ENCODE measurements at regions not wholly inside any gene's neighbourhood (a gene's known extent, or its start where the extent isn't known, plus 50 kb on each side); places are given as distances from the start of the nearest gene placed in this dataset.

DNA sequence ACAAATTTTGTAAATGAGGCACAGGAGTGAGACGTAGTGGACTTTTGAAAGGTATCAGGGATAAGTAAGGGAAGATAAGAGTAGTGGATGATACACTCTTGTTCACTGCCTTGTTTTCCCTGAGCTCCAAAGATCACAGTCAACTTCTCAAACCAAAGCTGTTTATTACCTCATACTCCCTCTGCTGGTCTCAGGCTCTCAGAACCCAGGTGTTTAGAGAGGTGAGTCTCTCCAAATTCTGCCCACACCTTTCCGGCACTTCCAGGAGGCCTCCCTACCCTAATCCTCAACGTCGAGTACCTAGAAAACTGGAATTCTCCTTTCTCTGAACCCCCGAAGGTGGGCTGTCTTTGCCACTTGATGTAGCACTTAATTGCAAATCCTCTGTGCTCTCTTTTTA lies 621.1 kb downstream of the BCL11A start:
- TF ChIP-seq, protein P1, sequence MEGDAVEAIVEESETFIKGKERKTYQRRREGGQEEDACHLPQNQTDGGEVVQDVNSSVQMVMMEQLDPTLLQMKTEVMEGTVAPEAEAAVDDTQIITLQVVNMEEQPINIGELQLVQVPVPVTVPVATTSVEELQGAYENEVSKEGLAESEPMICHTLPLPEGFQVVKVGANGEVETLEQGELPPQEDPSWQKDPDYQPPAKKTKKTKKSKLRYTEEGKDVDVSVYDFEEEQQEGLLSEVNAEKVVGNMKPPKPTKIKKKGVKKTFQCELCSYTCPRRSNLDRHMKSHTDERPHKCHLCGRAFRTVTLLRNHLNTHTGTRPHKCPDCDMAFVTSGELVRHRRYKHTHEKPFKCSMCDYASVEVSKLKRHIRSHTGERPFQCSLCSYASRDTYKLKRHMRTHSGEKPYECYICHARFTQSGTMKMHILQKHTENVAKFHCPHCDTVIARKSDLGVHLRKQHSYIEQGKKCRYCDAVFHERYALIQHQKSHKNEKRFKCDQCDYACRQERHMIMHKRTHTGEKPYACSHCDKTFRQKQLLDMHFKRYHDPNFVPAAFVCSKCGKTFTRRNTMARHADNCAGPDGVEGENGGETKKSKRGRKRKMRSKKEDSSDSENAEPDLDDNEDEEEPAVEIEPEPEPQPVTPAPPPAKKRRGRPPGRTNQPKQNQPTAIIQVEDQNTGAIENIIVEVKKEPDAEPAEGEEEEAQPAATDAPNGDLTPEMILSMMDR (IDR thresholded peaks at IDR 0.05; ENCODE audit: low read depth, low read length) = no peak
- DNase-seq (ENCODE audit: extremely low read depth, low read depth) = no peak

DNA sequence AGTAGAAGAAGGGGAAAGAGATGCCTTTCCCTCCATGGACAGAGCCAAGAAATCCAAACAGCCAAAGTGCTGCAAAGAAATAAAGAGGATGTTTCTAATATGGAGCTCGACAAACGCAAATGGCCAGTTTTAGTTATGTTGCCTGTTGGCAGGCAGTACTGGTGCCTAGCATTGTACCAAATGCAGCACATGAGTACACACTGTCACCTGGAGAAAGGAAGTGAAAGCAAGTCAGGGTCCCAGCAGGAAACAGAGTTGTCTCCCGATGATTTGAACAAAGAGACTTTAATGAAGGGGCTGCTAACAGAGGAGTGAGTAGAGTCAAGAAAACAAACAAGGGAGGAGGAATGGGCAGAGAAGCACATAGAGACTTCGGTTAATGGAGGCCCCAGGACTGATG lies 623.0 kb downstream of the BCL11A start:
- DNase-seq (ENCODE audit: extremely low read depth, low read depth) = no peak
- TF ChIP-seq, protein P1 (IDR thresholded peaks at IDR 0.05; ENCODE audit: low read depth, low read length) = no peak

DNA sequence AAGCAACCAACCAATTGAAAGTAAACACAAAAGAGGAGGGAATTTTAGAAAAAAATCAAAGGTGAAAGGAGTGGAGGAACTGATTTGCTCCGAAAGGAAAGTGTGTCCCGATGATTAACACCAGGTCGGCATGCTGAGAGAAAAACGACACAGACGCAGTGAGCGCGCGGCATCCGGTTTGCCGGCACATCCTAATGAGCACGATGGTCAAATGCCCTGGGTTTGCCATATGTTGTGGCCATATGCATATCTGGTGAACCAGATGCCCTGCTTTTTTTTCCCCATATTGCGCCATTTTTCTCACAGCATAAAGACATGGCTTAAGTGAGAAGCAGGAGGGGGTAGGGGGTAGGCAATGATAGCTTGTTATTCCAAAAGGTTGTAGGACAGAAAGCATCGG lies 626.7 kb downstream of the BCL11A start:
- no peak for DNase-seq (ENCODE audit: extremely low read depth, low read depth)
- TF ChIP-seq, protein P1 (IDR thresholded peaks at IDR 0.05; ENCODE audit: low read depth, low read length) = no peak

DNA sequence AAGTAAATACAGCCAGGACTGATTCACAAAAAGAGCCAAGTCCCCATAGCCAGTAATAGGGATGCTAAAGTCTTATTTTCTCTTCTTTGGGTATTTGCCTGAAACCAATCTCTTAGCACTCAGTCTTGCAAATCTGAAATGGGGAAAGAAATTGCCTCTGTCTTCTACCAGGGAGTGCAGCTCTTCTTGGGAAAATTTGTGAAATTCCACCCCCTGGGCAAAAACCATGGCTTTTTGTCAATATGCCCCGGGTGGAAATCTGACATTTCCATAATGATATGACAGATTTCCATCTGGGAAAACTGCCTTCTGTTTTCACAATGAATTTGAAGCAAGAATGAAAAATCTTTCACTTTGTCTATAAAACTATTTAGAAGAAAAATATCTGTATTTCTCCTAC lies 628.1 kb downstream of the BCL11A start:
- TF ChIP-seq, protein P1 (IDR thresholded peaks at IDR 0.05; ENCODE audit: low read depth, low read length) = no peak
- DNase-seq (ENCODE audit: extremely low read depth, low read depth) = no peak

DNA sequence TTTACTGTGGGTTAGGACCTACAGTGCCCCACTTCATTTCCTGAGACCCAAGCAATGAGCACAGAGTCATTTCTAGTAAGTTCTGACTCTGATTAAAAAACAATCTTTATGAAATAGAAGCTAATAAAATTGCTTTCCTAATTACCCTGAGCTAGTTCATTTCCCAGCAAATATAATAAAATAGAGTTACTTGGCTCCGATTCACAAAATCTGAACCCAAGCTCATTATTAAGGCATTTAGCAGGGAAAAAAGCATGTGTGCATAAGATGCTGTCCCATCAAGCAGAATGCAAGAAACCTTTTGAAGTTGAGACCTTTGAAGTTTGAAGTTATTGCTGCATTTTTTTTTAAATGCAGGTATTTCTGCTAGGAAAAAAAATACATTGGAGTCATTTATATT lies 629.1 kb downstream of the BCL11A start:
- TF ChIP-seq, protein P1 (IDR thresholded peaks at IDR 0.05; ENCODE audit: low read depth, low read length) = no peak
- no peak for DNase-seq (ENCODE audit: extremely low read depth, low read depth)

DNA sequence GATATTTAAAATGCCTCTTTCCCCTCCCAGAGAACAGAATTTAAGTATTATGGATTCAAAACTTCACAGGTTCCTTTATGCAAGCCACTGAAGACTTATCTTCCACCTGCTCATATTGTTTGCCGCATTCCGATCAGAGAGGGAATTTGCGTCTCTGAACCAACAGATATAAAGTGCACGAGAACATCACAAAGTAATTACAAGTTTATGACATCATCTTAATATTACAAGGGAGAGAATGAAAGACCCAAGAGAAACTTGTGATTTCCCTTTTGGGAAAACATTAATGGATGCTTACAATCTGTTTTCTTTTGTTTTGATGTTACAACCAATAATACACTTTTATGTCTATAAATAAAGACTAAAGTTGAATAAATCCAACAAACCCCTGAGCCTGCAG lies 631.0 kb downstream of the BCL11A start:
- no peak for DNase-seq (ENCODE audit: extremely low read depth, low read depth)
- TF ChIP-seq, protein P1 (IDR thresholded peaks at IDR 0.05; ENCODE audit: low read depth, low read length) = no peak

DNA sequence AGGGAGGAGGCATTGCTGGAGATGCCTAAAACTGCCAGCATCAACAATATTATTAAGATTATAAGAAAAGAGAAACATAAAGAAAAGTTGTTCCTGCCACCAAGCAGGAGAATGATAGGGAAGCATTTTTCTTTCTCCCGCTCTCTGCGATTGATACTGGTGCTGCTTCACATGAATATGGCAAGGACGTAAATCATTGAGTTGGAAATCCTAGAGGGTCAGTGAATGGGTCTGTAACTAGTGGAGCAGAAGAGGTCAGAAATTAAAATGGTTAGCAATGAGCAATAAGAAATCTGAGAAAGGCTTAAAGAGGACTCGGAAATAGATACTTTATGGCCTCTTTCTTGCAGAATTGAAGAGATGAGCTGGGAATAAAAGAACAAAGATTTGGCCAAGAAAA lies 631.7 kb downstream of the BCL11A start:
- no peak for DNase-seq (ENCODE audit: extremely low read depth, low read depth)

More for the DNA sequence above, 631.7 kb downstream of the BCL11A start:
- TF ChIP-seq, protein P1 (IDR thresholded peaks at IDR 0.05; ENCODE audit: low read depth, low read length) = no peak
